ENCODE measurements at regions not wholly inside any gene's neighbourhood (a gene's known extent, or its start where the extent isn't known, plus 50 kb on each side); places are given as distances from the start of the nearest gene placed in this dataset.

DNA sequence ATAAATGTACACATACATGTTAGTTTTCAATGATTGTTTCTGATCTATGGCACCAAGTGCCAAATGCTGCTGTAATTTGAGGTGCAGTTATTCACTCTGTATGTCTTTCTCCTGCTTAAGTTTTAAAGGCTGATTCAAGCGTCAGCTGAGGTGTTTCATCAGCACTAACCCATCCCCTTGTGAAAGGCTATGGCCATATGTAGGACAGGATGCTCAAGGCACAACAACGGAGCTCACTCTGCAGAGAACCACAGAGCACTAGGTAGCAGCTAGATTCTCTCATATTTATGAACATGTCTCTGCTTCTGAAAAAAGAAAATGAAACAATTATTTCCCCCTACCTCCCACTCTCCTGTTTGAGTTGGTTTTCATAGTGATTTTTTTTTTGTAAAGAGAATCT is 340.0 kb upstream of the TMCO5A start:
- no peak for FAIRE-seq
- no peak for DNase-seq (ENCODE audit: insufficient read length, low spot score)
- TF ChIP-seq POLR2A (IDR thresholded peaks at IDR 0.05; ENCODE audit: low read depth, low read length): no peak

DNA sequence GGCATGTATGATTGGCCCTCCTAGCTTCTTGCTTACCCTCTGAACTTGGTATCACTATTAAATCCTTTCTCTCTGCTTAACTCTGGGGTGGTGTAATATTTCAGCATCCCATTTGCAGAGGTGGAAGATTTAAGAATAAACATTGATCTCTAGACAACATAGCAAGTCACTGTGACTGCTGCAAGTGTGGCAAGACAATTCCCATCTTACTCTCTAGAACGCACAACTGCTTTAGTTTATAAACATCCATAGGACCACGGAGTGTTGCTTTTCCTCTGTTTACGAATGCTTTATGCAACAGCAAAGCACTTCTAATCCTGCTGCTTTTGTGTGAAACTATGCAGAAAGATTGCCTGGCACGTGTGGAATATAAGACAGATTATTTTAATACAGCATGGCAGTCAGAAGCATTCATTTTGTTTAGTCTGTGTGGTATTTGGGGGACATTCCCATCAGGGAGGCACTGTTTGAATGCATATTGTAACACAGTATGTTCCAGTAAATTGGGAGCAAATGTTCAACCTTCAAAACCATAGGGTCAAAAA is 338.9 kb upstream of the TMCO5A start:
- TF ChIP-seq POLR2A (IDR thresholded peaks at IDR 0.05; ENCODE audit: low read depth, low read length): no peak
- FAIRE-seq: no peak
- DNase-seq (ENCODE audit: insufficient read length, low spot score): no peak

DNA sequence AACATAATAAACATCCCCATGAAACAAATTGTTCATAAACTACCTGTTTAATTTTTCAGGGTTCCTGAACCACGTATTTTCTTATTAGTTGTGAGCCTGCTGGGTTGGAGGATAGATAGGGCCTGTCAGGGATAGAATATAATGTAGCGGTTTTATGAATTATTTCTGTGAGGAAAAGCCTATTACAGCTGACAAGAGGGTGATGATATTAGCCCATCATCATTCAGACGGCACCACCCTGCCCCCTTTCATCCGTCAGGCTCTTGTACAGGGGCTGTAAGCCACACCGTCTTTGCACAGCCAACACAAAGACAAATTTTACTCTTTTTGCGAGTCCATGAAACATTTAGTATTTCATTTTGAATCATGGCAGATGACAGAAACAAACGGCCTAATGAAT is 335.3 kb upstream of the TMCO5A start:
- no peak for TF ChIP-seq POLR2A (IDR thresholded peaks at IDR 0.05; ENCODE audit: low read depth, low read length)
- no peak for DNase-seq (ENCODE audit: insufficient read length, low spot score)
- no peak for FAIRE-seq

DNA sequence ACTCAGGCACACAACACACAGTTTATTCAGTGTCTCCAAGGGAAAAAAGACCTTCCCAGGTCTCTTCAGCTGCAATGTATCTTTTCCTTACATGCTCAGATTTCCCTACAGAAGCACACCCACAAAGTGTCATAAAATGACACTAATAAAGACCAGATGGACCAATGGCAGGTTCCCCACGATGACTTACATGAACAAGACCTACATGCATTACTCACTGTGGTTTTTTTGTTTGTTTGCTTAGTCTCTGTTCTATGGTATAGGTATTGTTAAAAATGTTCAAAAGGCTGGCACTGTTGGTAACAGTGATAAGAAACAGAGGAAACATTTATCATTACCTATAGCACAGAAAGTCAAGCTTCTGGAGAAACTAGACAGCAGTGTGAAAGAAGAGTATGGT is 318.2 kb upstream of the TMCO5A start:
- no peak for TF ChIP-seq POLR2A (IDR thresholded peaks at IDR 0.05; ENCODE audit: low read depth, low read length)
- DNase-seq (ENCODE audit: insufficient read length, low spot score) (no peak), FAIRE-seq (no peak)

DNA sequence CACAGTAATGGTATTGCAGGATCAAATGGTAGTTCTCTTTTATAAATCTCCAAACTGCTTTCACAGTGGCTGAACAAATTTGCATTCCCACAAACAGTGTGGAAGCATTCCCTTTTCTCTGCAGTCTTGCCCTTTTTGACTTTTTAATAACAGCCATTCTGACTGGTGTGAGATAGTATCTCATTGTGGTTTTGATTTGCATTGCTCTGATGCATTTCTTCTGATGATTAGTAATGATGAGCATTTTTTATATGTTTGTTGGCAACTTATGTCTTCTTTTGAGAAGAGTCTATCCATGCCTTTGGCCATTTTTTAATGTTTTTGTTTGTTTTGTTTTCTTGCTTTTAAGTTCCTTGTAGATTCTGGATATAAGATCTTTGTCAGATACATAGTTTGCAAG is 316.1 kb upstream of the TMCO5A start:
- DNase-seq (ENCODE audit: insufficient read length, low spot score): no peak
- TF ChIP-seq POLR2A (IDR thresholded peaks at IDR 0.05; ENCODE audit: low read depth, low read length): no peak
- FAIRE-seq: no peak

DNA sequence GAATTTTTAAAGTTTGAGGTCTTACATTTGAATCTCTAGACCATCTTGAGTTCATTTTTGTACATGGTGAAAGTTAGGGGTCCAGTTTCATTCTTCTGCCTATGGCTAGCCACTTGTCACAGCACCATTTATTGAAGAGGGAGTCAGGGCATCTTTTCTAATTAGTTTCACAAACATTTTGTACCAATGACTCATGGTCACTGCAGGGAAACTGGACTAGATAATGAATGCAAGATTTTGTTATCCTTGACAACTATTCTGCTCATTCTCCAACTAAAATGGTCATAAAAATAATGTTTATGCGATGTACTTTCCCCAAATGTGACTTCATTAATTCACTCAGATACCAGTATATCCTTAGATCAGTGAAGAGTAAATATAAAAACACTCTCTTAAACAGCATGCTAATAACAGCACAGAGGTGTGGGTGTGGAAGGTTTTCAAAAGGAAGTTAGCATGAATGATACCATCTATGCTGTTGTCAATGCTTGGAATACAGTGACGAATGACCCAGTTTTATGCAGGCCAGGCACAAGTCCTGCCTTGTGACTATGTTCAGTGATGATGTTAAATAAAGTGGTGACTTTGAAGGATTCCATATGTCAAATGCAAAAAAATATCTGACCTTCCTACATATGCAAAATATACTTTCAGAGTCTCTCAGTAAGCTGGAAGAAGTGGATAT is 314.9 kb upstream of the TMCO5A start:
- no peak for TF ChIP-seq POLR2A (IDR thresholded peaks at IDR 0.05; ENCODE audit: low read depth, low read length)
- FAIRE-seq (no peak), DNase-seq (ENCODE audit: insufficient read length, low spot score) (no peak)

DNA sequence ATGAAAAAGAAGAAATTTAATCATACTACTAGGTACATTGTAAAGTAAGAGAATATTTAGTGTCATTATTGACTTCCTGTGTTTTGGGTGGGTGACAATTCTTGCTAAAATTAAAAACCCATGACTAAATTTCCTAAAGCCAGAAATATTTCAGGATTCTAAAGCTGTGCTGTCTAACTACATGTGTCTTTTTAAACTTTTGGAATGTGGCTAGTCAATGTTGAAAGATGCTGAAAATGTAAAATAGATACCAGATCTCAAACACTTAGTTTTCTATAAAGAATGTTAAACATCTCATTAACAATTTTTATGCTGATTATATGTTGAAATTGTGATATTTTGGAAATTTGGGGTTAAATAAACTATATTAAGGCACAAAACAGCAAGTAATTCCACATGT is 308.9 kb upstream of the TMCO5A start:
- TF ChIP-seq POLR2A (IDR thresholded peaks at IDR 0.05; ENCODE audit: low read depth, low read length): no peak
- no peak for FAIRE-seq
- DNase-seq (ENCODE audit: insufficient read length, low spot score): no peak

DNA sequence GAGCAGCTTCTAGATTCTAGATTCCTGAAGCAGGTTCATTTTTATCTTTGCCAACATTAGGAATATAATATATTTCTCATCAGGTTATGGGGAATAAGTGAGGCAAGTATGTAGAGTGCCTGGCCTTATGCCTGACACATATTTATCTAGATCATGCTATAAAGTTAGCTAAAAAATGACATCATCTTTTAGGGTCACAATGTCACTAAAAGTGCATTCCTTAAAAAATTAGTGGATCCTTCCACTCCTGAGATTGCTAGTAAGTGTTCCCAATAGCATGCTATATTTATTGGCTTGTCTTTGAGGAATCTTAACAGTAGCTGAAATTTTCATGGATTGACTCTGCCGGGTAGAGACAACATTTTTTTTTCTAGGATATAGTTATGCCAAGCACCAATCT is 305.9 kb upstream of the TMCO5A start:
- TF ChIP-seq POLR2A (IDR thresholded peaks at IDR 0.05; ENCODE audit: low read depth, low read length): no peak
- no peak for FAIRE-seq
- DNase-seq (ENCODE audit: insufficient read length, low spot score): no peak

DNA sequence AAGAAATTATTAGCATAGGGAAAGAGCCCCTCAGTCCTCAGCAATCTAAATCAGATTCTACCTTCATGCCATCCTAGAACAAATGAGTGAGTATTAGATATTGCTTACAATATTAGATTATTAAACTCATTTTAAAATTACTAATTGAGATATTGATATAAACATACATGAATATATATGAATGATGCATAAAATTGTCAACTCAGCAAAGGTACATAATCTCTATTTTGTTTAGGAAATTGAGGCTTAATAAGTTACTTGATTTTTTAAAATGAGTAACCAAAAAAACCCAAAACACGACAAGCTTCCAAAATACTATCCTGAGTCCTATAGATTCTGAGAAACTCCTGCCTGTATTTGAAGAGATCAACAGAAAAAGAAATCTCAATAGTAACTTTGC is 297.7 kb upstream of the TMCO5A start:
- DNase-seq (ENCODE audit: insufficient read length, low spot score): no peak
- no peak for FAIRE-seq
- TF ChIP-seq POLR2A (IDR thresholded peaks at IDR 0.05; ENCODE audit: low read depth, low read length): no peak

DNA sequence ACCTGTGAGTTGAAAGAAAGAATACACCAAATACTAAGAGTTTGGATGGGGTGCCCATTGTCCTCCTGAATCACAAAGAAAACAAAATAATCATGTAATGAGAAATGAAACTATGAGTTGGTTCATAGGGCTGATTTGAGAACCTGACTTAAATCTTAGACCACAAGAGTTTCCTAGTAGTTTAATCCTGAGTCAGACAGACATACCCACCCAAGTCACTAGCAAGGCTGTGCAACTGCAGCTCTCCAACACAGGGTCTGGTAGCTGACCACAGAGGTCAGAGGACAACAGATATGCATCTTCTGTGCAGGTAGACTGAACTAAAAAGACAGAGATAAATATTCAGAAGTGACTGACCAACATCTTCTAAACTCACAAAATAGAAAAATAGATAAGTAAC is 296.3 kb upstream of the TMCO5A start:
- no peak for FAIRE-seq
- no peak for TF ChIP-seq POLR2A (IDR thresholded peaks at IDR 0.05; ENCODE audit: low read depth, low read length)
- DNase-seq (ENCODE audit: insufficient read length, low spot score): no peak

DNA sequence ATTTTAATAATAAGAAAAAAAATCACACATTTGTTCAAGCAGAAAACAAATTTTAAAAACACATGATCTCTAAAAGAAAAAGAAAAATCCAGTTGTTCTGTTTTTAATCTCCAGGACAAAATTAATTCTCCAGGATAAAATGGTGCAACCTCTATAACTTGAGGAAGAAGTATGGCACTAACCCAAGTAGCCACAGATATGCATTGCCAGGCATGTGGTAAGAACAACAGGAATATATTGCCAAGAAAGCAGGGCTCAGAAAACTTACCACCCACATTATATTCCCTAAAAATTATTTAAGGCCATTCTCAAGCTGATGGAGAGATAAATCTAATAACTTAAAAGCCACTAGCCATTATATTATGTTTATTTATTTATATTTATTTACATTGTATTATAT is 295.7 kb upstream of the TMCO5A start:
- FAIRE-seq (no peak), DNase-seq (ENCODE audit: insufficient read length, low spot score) (no peak)
- TF ChIP-seq POLR2A (IDR thresholded peaks at IDR 0.05; ENCODE audit: low read depth, low read length): no peak

DNA sequence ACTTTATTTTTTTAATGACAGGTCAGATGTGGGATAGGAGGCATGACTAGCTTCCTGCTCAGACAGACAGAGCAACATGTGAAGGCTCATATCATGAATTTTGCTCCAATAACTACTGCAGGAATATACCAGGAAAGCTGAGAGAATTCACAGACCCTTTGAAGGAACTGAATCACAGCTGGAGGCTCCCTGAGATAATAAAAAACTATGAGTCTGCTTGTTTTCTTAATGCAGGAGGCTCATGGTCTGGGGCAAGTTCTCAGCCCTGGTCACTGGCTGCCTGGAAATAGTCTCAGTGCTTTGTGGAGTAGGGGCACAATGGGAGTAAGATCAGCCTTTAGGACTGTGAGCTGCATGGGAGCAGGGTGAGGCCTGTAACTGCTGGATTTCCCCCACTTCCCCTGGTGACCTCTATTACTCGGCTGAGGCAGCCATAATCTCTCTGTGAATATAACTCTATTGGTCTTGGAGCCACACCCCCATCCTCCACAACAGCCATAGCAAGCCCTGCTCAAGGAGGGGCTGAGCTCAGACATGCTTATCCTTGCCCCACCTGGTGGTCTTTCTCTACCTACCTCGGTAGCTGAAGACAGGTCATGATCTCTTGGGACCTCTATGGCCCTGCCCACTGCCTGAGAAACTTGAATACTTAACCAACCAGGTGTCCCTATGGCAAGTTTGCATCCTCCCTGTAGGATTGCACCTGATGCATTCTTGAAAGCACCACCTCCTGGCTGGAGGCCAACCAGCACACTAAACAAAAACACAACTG is 281.6 kb upstream of the TMCO5A start:
- TF ChIP-seq POLR2A (IDR thresholded peaks at IDR 0.05; ENCODE audit: low read depth, low read length): no peak
- no peak for FAIRE-seq
- DNase-seq (ENCODE audit: insufficient read length, low spot score): no peak

DNA sequence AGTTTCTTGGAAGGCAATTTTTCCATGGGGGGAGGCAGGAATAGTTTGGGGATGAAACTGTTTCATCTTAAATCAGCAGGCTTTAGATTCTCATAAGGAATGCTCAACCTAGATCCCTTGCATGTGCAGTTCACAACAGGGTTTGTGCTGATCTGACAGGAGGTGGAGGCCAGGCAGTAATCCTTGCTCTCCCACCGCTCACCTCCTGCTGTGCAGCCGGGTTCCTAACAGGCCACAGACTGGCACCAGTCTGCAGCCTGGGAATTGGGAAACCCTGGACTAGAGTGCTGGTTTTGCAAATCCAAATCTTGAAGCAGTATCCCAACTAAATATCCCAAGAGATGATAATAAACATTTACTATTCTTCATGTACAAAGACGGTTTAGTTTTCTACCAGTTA is 256.3 kb upstream of the TMCO5A start:
- FAIRE-seq (no peak), DNase-seq (ENCODE audit: insufficient read length, low spot score) (no peak)
- no peak for TF ChIP-seq POLR2A (IDR thresholded peaks at IDR 0.05; ENCODE audit: low read depth, low read length)

DNA sequence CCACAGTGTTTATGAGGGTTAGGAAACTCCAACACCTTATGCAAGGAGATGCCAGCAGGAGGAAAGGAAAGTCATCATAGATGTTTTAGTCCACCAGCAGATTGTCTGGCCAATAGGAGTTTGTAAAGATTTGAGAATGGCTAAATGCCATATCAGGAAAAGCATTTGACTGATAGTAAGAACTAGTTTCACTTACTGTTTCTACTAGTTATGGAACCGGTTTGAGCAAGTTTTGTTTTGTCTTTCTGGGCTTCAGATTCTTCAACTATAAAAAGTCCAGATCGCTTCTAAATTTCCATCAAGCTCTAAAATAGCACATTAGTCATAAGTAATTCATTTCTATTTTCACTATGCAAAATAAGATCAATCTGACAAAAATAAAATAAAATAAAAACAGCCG is 254.8 kb upstream of the TMCO5A start:
- DNase-seq (ENCODE audit: insufficient read length, low spot score) (no peak), FAIRE-seq (no peak)
- no peak for TF ChIP-seq POLR2A (IDR thresholded peaks at IDR 0.05; ENCODE audit: low read depth, low read length)

DNA sequence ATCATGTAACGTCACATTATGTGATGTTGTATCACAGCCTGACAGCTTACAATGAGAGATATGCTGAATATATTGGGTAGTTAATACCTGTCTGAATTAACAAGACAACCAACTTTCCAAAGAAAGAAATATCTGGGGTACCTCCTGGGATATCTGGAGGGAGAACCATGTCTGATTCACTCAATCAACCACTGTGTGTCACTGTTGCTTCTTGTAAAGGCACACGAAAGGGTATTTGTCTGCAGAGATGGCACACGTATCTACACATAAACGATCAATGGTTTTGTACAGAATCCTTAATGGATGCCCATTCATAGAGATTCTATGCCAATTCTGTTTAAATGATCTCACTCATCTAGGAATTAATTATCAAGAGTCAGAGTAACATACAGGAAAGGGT is 252.1 kb upstream of the TMCO5A start:
- DNase-seq (ENCODE audit: insufficient read length, low spot score) (no peak), FAIRE-seq (peak; percentile 68)
- TF ChIP-seq POLR2A (IDR thresholded peaks at IDR 0.05; ENCODE audit: low read depth, low read length): no peak

Data from H54 (cell line).